Mesenteric fat pad (tissue), 1 donor: ENCODE measurements at regions not wholly inside any gene's neighbourhood (a gene's known extent, or its start where the extent isn't known, plus 50 kb on each side); places are given as distances from the start of the nearest gene placed in this dataset.
"Not testable (repeated sequence)": the region's sequence is repeated elsewhere in the genome, so short reads cannot be mapped to it uniquely, and the experiment has no call there.

Experiments
- DNase-seq: peaks from one replicate; pipeline ENCODE4 v3.0.0-alpha.2; 2020; ENCODE audit warnings: low spot score
- donor health status: DM: yes; HTN: yes; CAD: no.

DNA sequence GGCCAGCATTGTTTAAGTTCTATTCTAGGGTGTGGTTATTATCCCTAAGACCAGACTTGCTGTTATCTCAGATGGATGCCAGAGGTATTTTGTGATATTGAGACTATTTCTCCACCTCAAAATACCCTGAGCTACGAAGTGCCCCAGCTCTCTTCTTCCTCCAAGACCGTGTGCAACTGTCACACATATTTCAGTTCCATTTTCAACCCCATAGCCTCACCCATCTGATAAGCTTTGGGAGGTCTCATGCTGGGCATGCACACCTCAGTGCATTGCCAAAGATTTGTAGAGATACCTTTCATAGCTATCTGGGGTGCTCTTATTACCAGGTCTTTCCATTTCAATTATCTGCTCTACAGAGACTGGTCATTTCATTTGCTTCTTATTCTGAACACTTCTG lies 815.8 kb upstream of the EYS start:
- no peak for DNase-seq

DNA sequence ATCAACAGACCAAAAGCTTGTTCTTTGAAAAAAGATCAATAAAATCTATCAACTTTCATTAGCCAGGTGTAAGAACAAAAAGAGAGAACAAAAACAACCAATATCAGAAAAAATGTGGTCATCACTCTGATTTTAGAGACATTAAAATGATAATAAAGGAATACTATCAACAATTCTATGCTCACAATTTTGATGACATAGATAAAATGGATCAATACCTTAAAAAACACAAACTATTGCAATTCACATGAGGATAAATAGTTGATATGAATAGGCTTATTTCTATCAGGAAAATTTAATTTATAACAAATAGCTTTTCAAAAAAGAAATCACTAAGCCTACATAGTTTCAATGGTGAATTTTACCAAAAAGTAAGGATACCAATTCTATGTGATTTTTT lies 809.4 kb upstream of the EYS start:
- no peak for DNase-seq

DNA sequence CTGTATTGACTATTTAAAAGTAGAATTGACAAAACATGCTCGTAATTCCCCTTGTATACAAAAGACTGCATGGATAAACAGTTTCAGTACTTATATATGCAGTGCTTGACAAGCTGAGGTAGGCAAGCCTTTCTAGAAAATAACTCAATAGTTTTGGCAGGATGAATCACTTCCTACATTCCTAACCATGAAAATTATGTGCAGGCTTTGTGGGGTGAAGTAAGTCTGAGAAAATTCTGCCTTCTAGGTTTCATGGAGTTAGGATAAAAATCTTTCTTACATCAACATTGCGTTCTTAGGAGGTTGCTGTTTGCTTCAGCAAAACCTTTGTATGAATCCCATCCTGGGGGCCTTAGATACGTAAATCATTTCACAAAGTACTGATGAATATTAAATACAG lies 801.4 kb upstream of the EYS start:
- no peak for DNase-seq

DNA sequence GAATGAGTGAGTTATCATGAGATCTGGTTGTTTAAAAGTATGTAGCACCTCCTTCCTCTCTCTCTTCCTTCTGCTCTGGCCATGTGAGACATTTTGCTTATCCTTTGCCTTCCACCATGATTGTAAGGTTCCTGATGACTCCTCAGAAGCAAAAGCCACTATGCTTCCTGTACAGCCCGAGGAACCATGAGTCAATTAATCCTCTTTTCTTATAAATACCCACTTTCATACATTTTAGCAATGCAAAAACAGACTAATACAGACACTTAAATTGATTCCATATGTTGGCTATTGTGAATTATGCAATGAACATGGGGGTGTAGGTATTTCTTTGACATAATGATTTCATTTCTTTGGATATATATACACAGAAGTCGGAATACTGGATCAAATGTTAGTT lies 792.8 kb upstream of the EYS start:
- no peak for DNase-seq

DNA sequence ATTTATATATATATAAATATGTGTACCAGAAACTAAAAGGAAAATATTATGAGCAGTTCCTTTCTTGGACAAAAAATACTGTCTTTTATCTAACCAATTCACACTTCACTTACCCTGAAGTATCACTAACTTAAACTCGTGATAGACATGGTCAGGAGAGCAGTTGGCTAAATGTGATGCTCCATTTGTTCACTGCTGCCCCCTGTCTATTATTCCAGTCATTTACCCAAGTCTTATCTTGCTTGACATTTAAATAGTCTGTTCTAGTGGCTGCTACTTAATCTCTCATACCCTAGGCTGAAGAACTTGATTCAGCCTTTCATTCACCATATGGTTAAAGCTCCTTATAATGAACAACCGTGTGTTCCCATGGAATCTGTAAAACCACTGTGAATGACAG lies 789.6 kb upstream of the EYS start:
- DNase-seq = no peak

DNA sequence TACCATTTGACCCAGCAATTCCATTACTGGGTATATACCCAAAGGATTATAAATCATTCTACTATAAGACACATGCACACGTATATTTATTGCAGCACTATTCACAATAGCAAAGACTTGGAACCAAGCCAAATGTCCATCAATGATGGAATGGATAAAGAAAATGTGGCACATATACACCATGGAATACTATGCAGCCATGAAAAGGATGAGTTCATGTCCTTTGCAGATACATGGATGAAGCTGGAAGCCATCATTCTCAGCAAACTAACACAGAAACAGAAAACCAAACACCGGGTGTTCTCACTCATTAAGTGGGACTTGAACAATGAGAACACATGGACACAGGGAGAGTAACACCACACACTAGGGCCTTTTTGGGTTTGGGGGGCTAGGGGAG lies 787.6 kb upstream of the EYS start:
- not testable (repeated sequence) for DNase-seq

DNA sequence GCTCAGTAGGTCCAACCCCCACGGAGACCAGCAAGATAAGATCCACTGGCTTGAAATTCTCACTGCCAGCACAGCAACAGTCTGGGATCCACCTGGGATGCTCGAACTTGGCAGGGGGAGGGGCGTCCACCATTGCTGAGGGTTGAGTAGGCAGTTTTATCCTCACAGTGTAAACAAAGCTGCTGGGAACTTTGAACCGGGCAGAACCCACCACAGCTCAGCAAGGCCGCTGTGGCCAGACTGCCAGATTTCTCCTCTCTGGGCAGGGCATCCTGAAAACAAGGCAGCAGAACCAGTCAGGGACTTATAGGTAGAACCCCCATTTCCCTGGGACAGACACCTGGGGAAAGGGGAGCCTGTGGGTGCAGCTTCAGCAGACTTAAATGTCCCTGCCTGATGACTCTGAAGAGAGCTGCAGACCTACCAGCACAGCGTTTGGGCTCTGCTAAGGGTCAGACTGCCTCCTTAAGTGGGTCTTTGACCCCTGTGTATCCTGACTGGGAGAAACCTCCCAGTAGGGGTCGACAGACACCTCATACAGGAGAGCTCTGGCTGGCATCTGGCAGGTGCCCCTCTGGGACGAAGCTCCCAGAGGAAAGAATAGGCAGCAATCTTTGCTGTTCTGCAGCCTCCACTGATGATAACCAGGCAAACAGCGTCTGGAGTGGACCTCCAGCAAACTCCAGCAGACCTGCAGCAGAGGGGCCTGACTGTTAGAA lies 782.4 kb upstream of the EYS start:
- DNase-seq = no peak

DNA sequence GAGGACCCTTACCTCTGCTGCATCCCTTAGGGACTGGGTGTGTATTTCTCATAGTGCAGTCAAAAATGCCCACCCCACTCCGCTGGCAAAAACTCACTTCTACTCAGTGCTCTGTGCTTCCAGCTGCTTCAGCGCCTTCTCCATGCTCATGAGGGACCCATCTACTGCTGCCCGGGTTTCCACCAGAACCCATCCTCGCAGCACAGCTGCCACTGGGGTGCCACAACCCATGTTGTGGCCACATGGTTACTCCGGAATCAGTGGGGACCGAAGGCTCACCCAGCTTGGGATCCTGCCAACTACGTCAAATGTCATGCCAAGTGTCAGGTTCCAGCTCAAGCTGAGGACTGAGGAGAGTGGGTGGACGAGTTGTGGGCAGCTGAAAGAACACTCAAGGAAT lies 774.2 kb upstream of the EYS start:
- no peak for DNase-seq

DNA sequence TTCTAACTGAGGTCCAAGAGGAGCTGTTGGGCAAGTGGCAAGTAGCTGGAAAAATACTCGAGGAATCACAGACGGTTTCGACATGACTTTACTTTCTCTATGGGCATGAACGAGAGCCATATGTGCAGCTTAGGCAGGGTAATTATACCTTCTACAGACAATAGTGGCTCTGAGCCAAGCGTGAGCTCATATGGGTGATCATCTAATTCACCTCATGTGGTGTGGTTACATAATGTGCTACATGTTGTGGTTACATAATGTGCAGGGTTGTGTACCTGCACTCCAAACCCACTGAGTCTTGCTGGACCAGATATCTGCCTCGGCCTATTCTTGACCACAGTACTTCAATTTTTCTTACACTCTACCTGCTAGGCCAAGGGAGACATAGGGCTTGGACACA lies 771.7 kb upstream of the EYS start:
- DNase-seq = no peak

DNA sequence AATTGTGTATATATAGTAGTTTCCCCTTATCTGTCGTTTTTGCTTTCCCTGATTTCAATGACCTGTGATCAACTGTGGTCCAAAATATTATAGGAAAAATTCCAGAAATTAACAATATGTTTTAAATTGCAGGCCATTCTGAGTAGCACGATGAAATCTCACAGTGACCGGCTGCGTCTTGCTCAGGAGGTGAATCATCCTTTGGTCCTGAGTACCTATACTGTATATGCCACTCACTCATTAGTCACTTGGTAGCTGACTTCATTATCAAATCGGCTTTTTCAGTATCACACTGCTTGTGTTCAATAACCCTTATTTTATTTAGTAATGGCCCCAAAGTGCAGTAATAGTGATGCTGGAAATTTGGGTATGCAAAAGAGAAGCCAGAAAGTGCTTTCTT lies 728.3 kb upstream of the EYS start:
- DNase-seq = no peak

DNA sequence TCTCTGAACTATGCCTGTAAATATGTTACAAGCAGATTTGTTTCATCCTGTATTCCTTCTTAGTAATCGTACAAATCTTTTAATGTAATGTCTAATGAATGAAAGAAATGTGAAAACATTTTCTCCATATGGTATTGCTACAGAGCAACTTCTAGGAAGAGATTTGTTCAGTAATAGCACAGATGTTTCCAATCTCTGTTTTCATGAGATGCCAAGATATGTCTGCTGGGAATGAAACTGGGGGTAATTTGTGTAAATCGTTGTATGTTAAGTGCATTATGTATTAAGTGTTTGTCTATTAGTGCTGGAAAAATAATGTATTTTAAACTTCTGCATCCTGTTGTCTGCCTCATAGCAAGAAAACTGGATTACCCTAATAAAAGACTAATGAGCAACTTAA lies 722.2 kb upstream of the EYS start:
- DNase-seq = no peak

DNA sequence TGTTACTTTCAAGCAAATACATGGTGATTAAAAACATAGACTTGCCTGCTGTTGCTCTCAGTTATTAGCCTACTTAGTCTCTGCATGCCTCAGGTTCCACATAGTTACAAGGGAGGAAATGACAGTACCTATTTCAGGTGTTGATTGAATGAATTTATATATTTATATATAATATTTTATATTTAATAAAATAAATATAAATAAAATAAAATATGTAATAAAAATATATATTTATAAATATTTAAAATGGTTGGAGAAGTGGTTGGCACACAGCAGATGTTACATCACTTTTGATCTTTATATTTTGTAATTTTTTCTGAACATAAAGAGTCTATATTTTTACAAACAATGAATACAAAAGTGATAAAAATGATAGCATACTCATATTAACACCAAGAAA lies 716.0 kb upstream of the EYS start:
- DNase-seq = no peak

DNA sequence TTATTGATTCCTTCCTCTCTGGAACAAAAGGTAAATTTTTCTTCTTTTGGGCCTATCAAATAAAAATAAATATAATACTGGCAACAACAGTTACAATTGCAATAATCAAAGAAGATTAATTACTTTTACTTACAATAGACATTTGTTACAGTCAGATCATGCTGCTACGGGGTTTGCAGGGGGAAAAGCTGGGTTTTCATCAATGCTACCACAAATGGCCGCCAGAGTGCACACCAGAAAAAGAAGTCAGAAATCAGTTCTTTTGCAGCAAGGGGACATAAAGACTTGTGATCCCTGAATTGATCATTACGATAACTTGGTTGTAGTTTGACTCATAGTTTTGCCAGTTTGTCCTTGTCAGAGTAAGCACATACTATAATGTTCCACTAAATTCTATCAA lies 714.5 kb upstream of the EYS start:
- DNase-seq = no peak

DNA sequence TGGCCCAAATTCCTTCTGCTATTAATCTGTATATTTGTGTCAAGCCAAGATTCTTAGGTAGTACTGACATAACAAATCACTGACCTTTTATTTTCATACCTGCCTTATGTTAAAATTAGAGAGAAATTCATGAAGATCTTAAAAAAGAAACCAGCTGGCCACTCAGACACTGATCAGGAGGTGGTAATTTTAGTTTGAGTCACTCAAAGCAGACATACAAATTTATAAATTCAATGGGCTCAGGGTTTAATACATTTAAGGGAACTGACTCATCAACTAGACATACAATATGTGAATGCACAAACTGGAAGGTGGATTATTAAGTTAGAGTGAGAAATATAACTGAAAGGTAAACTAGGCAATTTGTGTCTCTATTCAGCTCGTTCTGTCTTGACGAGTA lies 711.9 kb upstream of the EYS start:
- DNase-seq = no peak

DNA sequence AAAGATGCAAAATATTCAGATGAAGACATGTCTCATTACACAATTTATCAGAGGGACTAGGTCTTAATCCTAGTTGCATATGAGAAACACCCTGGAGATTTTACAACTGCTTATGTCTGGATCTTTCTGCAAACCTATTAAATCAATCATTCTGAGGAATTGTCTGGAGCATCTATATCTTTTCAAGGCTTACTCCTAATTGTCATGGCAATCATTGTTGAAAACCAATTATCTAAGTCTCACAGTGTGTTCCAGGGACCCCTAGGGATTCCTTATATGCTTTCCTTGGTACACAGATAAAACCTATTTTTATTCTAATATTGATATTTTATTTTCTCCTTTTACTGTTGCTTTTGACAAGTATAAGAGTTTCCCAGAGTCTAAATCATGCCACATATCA lies 696.9 kb upstream of the EYS start:
- no peak for DNase-seq

DNA sequence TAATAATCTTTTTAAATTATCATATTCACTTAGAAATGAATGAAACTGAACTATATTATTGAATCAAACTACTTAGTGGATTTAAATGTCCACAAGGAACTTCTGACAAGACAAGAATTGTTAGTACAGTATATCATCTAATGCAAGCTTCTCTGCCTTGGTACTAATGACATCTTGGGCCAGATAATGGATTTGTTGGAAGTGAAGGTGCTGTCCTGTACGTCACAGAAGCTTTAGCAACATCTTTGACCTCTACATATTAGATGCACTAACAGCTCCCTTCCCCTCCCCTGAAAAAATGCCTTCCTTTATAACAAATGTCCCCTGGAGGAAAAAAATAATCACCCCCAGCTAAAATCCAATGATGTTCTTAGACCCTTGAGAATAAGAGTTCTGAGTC lies 695.8 kb upstream of the EYS start:
- DNase-seq = no peak

DNA sequence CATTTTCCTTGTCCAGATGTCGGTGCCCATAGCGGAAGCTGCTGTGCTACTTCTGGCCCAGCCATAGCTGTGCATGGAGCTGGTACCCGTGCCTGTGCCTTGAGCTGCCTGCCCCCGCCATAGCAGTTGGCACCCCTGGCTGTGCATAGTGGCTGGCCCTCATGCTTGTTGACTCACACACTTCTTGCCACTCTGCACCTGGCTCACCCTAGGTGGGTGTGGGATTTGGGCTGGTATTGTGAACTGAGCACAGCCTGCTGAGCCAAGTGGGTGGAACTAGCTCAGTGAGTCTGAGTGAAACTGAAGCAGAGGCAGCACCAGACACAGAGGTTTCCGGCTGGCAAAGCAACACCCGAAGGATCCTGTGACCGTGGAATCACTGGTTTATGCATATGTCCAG lies 689.5 kb upstream of the EYS start:
- DNase-seq = no peak

DNA sequence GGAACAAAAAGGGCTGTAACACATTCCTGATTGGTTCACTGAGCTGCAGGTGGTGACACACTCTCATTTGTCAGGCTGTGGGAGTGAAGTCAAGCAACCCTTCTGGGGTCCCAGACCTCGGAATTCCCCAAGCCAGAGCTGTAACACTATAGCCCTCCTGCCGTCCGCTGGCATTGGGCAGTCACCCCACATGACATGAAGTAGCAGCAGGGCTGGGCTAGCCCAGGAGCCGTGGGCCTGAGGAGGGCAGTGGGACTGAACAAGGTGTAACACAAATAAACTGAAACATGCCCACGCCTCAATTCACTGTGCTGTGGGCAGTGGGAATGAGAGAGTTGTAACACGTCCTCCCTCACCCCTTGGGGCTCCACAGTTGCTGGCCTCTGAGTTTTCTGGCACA lies 689.1 kb upstream of the EYS start:
- DNase-seq = no peak

DNA sequence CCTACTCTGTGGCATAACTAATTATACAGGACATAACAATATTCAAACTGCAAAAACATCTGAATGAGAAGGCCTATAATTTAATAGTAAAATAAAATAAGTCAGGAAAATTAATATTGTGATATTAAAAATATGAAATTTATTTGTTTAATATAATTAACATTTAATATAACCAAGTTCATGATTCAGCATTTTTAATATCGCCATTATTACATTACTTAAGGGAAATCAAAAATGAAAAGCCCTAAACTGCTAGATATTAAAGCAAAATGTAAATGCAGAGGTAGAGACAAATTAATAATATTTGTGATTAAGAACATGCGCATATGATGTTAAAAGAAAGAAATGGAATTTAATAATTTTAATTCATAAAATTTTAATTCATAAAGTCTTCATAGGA lies 683.4 kb upstream of the EYS start:
- DNase-seq = no peak

DNA sequence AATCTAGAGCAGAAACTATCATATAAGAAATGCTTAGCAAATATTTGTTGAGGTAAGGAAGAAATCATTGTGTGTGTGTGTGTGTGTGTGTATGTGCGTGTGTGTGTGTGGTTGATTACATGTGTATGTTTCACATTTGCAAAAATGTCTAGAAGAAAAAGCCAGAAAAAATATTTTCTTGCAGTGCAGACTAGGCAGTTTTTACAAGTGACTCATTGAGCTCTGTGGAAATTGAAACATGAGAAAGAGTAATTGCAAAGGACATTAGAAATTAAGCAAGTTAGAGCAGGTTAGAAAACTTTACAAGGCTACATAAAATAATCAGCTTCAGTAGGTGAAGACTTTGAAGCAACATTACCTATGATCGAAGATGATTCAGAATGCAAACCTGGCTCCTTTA lies 669.0 kb upstream of the EYS start:
- no peak for DNase-seq

DNA sequence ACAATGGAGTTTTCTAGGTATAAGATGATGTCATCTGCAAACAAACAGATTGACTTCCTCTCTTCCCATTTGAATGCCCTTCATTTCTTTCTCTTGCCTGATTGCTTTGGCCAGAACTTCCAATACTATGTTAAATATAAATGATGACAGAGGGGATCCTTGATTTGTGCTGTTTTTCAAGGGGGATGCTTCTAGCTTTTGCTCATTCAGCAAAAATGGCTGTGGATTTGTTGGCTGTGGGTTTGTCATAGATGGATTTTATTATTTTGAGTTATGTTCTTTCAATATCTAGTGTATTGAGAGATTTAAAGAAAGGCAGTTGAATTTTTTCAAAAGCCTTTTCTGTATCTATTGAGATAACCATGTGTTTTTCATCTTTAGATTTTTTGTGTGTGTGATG lies 662.4 kb upstream of the EYS start:
- no peak for DNase-seq

DNA sequence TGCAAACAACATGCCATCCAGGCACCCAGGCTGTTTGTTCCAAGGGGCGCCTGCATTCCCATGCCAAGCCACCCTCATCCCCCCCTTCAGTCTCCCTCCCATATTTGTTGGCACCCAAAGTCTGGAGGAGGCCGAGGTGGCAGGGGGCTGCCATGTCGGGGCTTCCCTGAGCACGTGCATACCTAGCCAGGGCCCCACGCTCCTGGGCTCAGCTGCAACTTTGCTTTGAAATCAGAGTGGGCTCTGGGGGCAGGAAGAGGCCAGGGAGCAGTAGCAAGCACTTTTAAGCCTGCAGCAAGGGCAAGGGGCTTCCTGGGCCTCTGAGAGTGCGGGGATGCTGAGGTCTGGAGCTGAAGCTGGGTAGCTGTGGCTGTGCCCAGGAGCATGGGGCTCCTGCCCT lies 655.9 kb upstream of the EYS start:
- DNase-seq = no peak

DNA sequence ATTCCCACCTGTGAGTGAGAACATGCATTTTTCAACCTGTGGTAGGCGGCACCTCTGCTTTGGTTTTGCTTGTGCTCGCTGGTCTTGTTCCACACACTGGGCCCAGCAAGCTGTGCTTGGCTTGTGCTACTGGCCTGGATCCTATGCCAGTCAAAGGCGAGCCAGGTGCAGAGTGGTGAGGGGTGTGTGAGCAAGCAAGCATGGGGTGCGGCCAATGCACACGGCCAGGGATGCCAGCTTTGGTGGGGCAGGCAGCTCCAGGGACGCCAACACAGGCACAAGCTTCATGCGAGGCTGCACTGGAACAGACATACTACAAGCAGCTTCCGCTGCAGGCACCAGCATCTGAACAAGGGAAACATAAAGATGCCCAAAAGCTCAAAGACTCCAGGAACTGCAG lies 654.9 kb upstream of the EYS start:
- DNase-seq = no peak

DNA sequence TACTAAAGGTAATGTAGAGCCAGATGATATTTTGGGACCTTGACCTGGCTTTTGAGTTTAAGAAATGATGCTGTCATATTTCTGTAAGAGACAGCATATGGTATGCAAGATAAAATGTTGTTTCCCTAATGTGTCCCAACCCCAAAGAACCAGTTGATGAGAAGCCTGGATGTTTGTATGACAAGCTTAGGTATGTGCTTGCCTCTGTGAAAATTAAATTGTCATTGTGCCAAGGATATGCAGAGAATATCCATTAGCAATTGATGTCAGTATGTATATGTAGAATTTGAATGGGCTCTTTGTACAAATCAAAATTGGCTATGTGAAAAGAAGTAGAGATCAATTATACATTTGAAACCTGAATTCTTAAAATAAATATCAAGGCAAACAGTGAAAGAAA lies 650.8 kb upstream of the EYS start:
- no peak for DNase-seq
